Renal cortex interstitium (tissue), 11 donors: ENCODE measurements at regions not wholly inside any gene's neighbourhood (a gene's known extent, or its start where the extent isn't known, plus 50 kb on each side); places are given as distances from the start of the nearest gene placed in this dataset.
"Not testable (repeated sequence)": the region's sequence is repeated elsewhere in the genome, so short reads cannot be mapped to it uniquely, and the experiment has no call there.

ENCODE experiments used
- DNase-seq, 11 donors: peaks; one replicate each; pipeline ENCODE4 v3.0.0-alpha.2; 2013; ENCODE audit warnings: low read depth in 9 of 11, low spot score in 4 of 11; ENCODE audit errors: extremely low read depth in 1 of 11

DNA sequence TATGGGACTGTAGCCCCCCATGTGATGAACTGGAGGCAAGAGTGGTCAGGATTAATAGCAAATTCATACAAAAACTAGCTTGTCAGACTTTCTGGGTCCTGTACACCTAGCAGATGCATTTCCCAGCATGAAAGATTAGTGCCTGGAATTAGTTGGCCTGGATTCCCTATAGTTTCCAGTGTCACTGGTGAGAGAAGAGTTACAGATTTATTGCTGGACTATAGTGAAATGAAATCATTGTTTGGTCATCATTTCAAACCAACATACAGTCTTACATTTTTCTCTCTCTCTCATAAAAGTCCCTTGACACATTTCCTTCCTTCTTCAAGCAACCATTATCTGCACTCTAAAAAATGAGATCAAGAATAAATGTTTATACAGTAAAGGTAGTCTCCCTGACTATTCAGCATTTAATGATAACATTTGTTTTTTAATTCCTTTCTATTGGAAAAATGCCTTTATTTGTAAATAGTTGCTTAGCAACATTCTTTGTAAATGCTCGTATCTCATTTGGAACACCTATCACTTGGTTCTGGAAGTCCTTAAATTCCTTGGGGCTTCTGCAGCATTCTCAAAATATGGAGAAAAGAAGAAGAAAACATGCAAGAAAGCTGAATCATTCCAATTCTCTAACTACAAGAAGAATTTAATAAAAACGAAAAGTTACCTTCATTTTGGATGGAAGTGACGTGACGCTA, 144.4 kb downstream of the MREG start:
- DNase-seq, result no peak

DNA sequence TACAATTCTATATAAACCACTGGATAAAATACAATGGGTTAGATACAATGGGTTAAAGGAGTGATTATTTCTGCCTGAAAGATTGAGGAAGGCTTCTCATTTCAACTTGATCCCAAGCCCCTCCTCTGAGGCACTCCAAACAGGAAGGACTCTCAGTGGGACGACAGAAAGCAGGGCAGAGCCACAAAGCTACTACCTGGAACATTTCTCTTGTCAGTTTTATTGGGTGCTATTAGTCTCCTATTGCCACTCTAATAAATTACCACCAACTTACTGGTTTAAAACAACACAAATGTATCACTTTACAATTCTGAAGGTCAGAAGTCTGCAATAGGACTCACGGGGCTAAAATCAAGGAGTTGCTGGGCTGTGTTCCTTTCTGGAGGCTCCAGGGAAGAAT, 146.7 kb downstream of the MREG start:
- DNase-seq, result peak in 2 of 11 donors; percentile 18 to 45

GRCh38 chr2:215863687-215864086, 149.7 kb downstream of the MREG start:
- no peak for DNase-seq

DNA sequence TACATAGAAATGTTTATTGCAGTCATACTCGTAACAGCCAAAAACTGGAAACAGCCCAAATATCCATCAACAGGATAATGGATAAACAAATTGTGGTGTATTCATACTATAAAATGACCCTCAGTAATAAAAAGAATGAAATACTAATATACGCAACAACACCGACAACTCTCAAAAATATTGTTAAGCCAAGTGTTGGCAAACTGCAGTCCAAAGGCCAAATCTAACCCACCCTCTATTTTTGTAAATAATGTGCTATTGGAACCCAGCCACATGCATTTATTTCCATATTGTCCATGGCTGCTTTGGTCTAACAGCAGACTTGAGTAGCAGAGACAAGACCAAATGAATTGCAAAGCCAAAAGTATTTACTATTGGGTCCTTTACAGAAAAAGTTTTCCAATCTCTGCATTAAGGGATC, 151.0 kb downstream of the MREG start:
- peak in 2 of 11 donors; percentile 32 to 41 for DNase-seq

- no peak for DNase-seq
Measured at GRCh38 chr2:215861607-215862350, 151.6 kb downstream of the MREG start.

- DNase-seq, result no peak
Measured at GRCh38 chr2:215856080-215856479, 157.3 kb downstream of the MREG start.

DNA sequence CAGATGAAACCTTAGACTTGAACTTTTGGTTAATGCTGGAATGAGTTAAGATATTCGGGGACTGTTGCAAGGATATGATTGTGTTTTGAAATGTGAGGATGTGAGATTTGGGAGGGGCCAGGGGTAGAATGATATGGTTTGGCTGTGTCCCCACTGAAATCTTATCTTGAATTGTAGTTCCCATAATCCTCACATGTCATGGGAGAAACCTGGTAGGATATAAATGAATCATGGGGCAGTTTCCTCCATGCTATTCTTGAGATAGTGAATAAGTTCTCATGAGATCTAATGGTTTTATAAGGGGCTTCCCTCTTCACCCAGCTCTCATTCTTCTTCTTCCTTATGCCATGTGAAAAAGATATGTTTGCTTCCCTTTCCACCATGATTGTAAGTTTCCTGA, 158.0 kb downstream of the MREG start:
- not testable (repeated sequence) for DNase-seq

- no peak for DNase-seq
Measured at GRCh38 chr2:215854008-215854407, 159.3 kb downstream of the MREG start.

DNA sequence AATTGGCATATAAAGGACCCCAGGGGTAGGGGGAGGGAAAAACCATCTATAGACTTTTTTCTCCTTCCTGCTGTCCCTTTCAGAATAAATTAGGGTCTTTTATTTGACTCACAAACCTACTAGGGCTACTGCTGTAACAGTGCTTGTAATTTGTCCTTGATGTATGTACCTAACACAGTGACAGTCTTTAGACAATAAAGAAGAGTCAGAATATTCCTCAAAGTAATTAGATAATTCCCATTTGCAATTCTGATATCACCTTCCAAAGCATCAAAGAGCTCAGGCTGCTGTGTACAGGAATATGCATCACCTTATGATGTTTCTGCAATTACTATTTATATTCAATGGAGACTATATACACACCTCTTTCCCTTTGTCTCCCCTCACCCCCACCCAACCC, 161.7 kb downstream of the MREG start:
- DNase-seq, result no peak

DNA sequence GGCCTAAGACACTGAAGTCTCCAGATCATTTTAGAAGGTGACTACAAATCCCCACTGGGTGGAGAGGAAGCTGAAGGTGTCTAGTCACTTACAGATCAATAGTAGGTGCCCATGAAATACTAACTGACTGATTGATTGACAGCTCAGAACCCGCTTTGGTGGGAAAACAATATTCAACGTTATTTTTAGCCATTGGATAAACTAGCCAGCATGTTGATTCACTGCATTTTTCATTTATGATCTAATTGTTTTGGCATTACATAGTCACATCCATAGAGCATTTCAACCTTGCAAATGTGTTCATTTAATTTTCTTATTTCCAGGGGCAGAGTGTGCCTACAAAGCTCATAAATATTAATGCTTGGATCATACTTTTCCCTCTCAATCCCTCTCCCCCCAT, 162.3 kb downstream of the MREG start:
- no peak for DNase-seq

GRCh38 chr2:215850380-215850779, 163.0 kb downstream of the MREG start:
- no peak for DNase-seq

- no peak for DNase-seq
Measured at GRCh38 chr2:215849771-215850170, 163.6 kb downstream of the MREG start.

GRCh38 chr2:215848698-215849097, 164.7 kb downstream of the MREG start:
- DNase-seq, result no peak

- DNase-seq, result no peak
Measured at GRCh38 chr2:215848146-215848545, 165.2 kb downstream of the MREG start.

- no peak for DNase-seq
Measured at GRCh38 chr2:215847718-215848117, 165.6 kb downstream of the MREG start.

- no peak for DNase-seq
Measured at GRCh38 chr2:215847056-215847455, 166.3 kb downstream of the MREG start.

DNA sequence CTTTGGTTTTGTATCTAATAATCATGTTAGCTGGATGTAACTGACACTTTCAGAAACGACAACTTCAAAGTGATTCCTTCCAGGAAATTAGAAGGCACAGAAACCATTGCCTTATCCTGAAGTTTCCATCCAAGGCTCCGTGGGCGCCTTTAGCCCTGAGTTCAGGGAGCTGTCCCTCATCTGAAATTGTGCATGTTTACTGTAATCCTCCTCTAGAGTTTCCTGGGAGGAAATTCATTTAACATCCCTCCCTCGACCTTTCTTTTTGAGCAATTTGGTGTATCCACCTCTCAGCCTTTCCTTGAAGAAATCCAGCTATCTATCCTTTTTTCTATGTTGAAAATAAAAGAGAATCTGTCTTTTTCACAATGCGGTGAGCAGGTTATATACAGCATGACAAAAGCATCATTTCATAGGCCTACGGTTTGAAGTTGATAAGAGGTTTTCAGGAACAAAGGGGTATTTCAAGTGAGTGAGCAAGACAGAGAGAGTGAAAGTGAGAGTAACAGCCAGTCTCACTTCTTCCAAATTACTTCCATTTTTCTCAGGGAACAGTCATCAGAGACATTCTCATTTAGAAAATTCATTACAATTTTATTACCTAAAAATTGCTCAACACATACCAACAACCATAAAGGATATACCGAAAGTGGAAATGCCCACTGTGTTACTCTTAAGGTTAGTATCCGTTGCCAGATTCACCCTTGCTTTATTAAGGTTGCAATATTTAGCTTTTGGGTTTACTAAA, 167.3 kb downstream of the MREG start:
- DNase-seq, result no peak

DNA sequence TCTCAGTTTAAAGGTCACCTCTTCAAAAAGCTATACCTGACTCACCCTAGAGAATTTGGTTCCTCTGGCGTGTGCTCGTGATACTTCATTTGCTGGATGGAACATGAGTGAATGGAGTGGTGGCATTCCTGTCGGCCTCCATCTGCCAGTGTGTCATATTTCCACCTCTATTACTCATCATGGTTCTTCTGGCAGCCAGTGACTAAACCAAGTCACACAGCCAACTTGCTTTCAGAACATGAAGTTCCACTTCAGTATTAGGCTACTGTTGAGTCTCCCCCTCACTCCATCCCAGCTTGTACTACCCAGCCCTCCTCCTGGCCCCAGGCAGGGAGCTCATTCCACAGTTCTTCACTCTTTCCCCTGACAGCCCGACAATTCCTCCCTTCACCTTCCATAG, 169.8 kb downstream of the MREG start:
- no peak for DNase-seq

DNA sequence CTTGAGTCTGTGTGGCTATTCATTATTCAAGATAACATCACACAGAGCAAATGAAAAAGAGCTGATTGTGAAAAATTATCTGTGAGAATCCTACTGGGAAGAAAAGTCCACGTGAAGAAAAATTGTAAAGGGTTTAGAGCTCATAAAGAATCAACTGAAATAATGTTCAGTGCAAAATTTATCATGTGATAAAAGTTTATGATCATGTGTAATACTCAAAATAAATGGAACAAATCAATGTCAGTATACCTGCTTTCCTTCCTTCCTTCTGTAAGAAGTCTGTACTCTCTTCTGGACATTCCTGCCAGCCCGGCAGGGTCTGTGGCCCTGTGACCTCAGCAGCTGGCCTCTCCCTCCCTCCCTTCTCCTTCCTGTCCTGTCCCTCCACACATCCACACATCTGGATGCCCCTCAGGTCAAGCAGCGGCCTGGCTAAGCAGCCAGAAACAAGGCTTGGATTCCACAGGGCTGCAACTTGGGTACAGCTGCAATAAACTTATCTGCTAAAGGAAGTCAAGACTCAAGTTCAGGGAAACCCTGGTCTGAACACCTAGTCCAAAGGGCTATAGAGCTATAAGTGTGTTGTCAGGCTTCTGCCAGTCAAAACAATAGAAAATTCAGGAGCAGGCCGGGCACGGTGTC, 172.1 kb downstream of the MREG start:
- DNase-seq, result no peak

- DNase-seq, result no peak
Measured at GRCh38 chr2:215839816-215840215, 173.5 kb downstream of the MREG start.
